ENCODE measurements at regions not wholly inside any gene's neighbourhood (a gene's known extent, or its start where the extent isn't known, plus 50 kb on each side); places are given as distances from the start of the nearest gene placed in this dataset.

GRCh38 chr10:4677296-4678021 is 148.5 kb upstream of the AKR1E2 start:
- H3K4me3 ChIP-seq (ENCODE audit: low read depth, low read length) = no peak overlapping the region
- no peak for DNase-seq (ENCODE audit: low read depth)
- TF ChIP-seq POLR2A (IDR thresholded peaks at IDR 0.05; ENCODE audit: extremely low read depth, insufficient read length) (no peak), MYC (IDR thresholded peaks at IDR 0.05; ENCODE audit: low read depth, low read length) (no peak)
- TF ChIP-seq, protein P1, sequence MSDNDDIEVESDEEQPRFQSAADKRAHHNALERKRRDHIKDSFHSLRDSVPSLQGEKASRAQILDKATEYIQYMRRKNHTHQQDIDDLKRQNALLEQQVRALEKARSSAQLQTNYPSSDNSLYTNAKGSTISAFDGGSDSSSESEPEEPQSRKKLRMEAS (IDR thresholded peaks at IDR 0.05; ENCODE audit: low read depth, low read length) = no peak
- TF ChIP-seq, protein P2, sequence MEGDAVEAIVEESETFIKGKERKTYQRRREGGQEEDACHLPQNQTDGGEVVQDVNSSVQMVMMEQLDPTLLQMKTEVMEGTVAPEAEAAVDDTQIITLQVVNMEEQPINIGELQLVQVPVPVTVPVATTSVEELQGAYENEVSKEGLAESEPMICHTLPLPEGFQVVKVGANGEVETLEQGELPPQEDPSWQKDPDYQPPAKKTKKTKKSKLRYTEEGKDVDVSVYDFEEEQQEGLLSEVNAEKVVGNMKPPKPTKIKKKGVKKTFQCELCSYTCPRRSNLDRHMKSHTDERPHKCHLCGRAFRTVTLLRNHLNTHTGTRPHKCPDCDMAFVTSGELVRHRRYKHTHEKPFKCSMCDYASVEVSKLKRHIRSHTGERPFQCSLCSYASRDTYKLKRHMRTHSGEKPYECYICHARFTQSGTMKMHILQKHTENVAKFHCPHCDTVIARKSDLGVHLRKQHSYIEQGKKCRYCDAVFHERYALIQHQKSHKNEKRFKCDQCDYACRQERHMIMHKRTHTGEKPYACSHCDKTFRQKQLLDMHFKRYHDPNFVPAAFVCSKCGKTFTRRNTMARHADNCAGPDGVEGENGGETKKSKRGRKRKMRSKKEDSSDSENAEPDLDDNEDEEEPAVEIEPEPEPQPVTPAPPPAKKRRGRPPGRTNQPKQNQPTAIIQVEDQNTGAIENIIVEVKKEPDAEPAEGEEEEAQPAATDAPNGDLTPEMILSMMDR (IDR thresholded peaks at IDR 0.05; ENCODE audit: low read depth, low read length) = no peak

DNA sequence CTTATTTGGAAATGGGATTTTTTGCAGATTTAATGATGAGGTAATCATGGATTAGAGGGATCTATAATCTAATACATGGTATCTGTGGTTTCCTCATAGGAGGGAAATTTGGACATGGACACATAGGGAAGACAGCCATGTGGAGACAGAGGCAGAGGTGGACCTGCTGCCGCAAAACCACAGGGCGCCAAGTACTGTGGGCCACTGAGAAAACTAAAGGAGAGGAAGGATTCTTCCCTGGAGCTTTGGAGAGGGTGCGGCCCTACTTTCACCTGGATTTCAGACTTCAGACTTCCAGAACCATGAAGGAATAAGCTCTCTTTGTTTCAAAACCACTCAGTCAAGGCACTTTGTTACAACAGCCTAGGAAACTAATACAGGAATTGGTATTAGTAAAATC is 149.4 kb upstream of the AKR1E2 start:
- no peak overlapping the region for H3K4me3 ChIP-seq (ENCODE audit: low read depth, low read length)
- no peak for DNase-seq (ENCODE audit: low read depth)
- TF ChIP-seq, protein P1 (IDR thresholded peaks at IDR 0.05; ENCODE audit: low read depth, low read length) = no peak
- TF ChIP-seq, protein P2 (IDR thresholded peaks at IDR 0.05; ENCODE audit: low read depth, low read length) = no peak
- TF ChIP-seq POLR2A (IDR thresholded peaks at IDR 0.05; ENCODE audit: extremely low read depth, insufficient read length) = no peak
- no peak for TF ChIP-seq MYC (IDR thresholded peaks at IDR 0.05; ENCODE audit: low read depth, low read length)

- no peak overlapping the region for H3K4me3 ChIP-seq (ENCODE audit: low read depth, low read length)
- TF ChIP-seq, protein P1 (IDR thresholded peaks at IDR 0.05; ENCODE audit: low read depth, low read length) = no peak
- TF ChIP-seq, protein P2 (IDR thresholded peaks at IDR 0.05; ENCODE audit: low read depth, low read length) = no peak
- TF ChIP-seq MYC (IDR thresholded peaks at IDR 0.05; ENCODE audit: low read depth, low read length) (no peak), POLR2A (IDR thresholded peaks at IDR 0.05; ENCODE audit: extremely low read depth, insufficient read length) (no peak)
- DNase-seq (ENCODE audit: low read depth) = no peak
Observed at GRCh38 chr10:4675808-4676207, 150.2 kb upstream of the AKR1E2 start.

DNA sequence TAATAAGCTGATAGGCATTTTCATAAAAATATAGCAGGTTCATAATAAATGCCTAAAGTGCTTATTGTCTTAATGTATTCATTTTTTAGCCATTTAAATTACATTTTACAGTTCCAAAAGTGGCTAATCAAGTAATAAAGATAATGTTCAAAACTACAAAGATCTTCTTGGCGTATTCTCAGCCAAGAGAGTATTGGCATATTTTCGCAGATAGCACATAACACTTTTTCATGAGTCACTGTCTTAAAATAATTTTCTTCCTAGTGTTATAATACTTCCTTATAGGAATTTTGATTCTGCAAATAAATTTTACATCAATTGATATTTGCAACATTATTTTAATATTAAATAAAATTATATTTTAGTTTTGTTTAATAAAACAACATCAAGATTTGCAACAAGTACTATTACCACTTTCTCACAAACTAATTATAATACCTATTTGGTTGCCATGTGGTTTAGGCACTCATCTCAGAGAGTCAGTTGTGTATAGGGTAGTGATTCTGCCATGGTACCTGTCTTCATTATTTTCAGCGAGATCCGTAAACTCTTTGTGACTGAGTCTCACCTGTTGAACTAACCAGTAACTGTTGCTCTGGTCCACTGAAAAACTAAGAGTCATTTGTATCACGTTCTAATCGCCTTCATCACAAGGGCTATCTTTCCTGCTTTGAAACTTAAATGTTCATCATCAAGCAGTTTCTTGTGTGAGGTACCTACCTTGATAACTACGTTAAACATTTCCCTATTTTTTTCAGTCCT is 152.5 kb upstream of the AKR1E2 start:
- TF ChIP-seq POLR2A (IDR thresholded peaks at IDR 0.05; ENCODE audit: extremely low read depth, insufficient read length) (no peak), MYC (IDR thresholded peaks at IDR 0.05; ENCODE audit: low read depth, low read length) (no peak)
- TF ChIP-seq, protein P2 (IDR thresholded peaks at IDR 0.05; ENCODE audit: low read depth, low read length) = no peak
- TF ChIP-seq, protein P1 (IDR thresholded peaks at IDR 0.05; ENCODE audit: low read depth, low read length) = no peak
- H3K4me3 ChIP-seq (ENCODE audit: low read depth, low read length) = no peak overlapping the region
- DNase-seq (ENCODE audit: low read depth) = no peak

GRCh38 chr10:4672201-4672600 is 153.8 kb upstream of the AKR1E2 start:
- no peak for DNase-seq (ENCODE audit: low read depth)
- no peak overlapping the region for H3K4me3 ChIP-seq (ENCODE audit: low read depth, low read length)
- TF ChIP-seq POLR2A (IDR thresholded peaks at IDR 0.05; ENCODE audit: extremely low read depth, insufficient read length) (no peak), MYC (IDR thresholded peaks at IDR 0.05; ENCODE audit: low read depth, low read length) (no peak)
- TF ChIP-seq, protein P1 (IDR thresholded peaks at IDR 0.05; ENCODE audit: low read depth, low read length) = no peak
- TF ChIP-seq, protein P2 (IDR thresholded peaks at IDR 0.05; ENCODE audit: low read depth, low read length) = no peak

Measured in NB4 (cell line).